Calu3 (cell line): ENCODE measurements at regions not wholly inside any gene's neighbourhood (a gene's known extent, or its start where the extent isn't known, plus 50 kb on each side); places are given as distances from the start of the nearest gene placed in this dataset.

Source experiments
- BruUV-seq: library from RNA; stranded (reverse); fragments of 400-500 nt; replicated peaks from 2 replicates; lab custom pipeline; 2021; lab: Mats Ljungman, UMichigan
- CTCF ChIA-PET: fragments of 300-600 bp; sonication (Branson Sonifier 250); formaldehyde crosslinking; loops from one replicate; lab custom pipeline; 2022; ENCODE audit warnings: antibody characterized with exemption; lab: Charles Lee
- DNase-seq: peaks from one replicate; pipeline ENCODE4 v3.0.0; 2022
- H3K27ac Mint-ChIP-seq: one replicate; pipeline ENCODE4 v1.8.0; 2022; ENCODE audit warnings: mixed read lengths; ENCODE audit not compliant: unreplicated experiment
- H3K27me3 Mint-ChIP-seq: one replicate; pipeline ENCODE4 v1.8.0; 2022; ENCODE audit warnings: mixed read lengths; ENCODE audit not compliant: unreplicated experiment
- H3K36me3 Mint-ChIP-seq: one replicate; pipeline ENCODE4 v1.8.0; 2022; ENCODE audit warnings: mild to moderate bottlenecking, moderate library complexity, mixed read lengths; ENCODE audit not compliant: insufficient read depth, unreplicated experiment
- H3K4me1 Mint-ChIP-seq: one replicate; pipeline ENCODE4 v1.8.0; 2022; ENCODE audit warnings: mild to moderate bottlenecking, low read depth, mixed read lengths; ENCODE audit not compliant: unreplicated experiment
- H3K4me3 Mint-ChIP-seq: one replicate; pipeline ENCODE4 v1.8.0; 2022; ENCODE audit warnings: mild to moderate bottlenecking, low read depth, moderate library complexity, mixed read lengths; ENCODE audit not compliant: unreplicated experiment
- H3K9me3 Mint-ChIP-seq: one replicate; pipeline ENCODE4 v1.8.0; 2022; ENCODE audit warnings: low read depth, mixed read lengths; ENCODE audit not compliant: unreplicated experiment
- CTCF ChIP-seq: fragments of 200-600 bp; IDR thresholded peaks from one replicate; pipeline ENCODE4 v1.8.0; 2022; ENCODE audit warnings: antibody characterized with exemption; ENCODE audit not compliant: unreplicated experiment
- intact Hi-C: fragments of 100-400 bp; cut with micrococcal nuclease; formaldehyde crosslinking; loops from one replicate; pipeline ENCODE4 v1.10.0; 2022; ENCODE audit not compliant: unreplicated experiment

GRCh38 chr5:110909415-110909814 lies 162.1 kb upstream of the TSLP start:
- H3K27me3 Mint-ChIP-seq, result no peaks in the 10 kb centered on the region
- intact Hi-C loops, result no loop called here
- H3K9me3 Mint-ChIP-seq, result no peaks in the 10 kb centered on the region
- H3K36me3 Mint-ChIP-seq, result no peaks in the 10 kb centered on the region
- no peak overlapping the region for H3K27ac Mint-ChIP-seq
- CTCF ChIA-PET, result no interaction called here
- no peak overlapping the region for H3K4me3 Mint-ChIP-seq
- no TSS peak for BruUV-seq
- TF ChIP-seq CTCF, result no peak
- no peak for DNase-seq
- H3K4me1 Mint-ChIP-seq, result peaks cover 6% of the 10 kb centered on the region

- CTCF ChIA-PET, result no interaction called here
Measured at GRCh38 chr5:110909950-110910349, 161.6 kb upstream of the TSLP start.

GRCh38 chr5:110913221-110913620 lies 158.3 kb upstream of the TSLP start:
- no TSS peak for BruUV-seq
- Mint-ChIP-seq H3K27me3 (no peaks in the 10 kb centered on the region), H3K4me3 (no peak overlapping the region), H3K4me1 (peaks cover 28% of the 10 kb centered on the region), H3K36me3 (no peaks in the 10 kb centered on the region), H3K9me3 (no peaks in the 10 kb centered on the region), H3K27ac (no peak overlapping the region)
- CTCF ChIA-PET, result no interaction called here
- no peak for DNase-seq
- intact Hi-C loops, result no loop called here
- no peak for TF ChIP-seq CTCF

More at GRCh38 chr5:110909950-110910349, 161.6 kb upstream of the TSLP start:
- Mint-ChIP-seq H3K27me3 (no peaks in the 10 kb centered on the region), H3K27ac (no peak overlapping the region), H3K4me3 (no peak overlapping the region), H3K4me1 (peaks cover 6% of the 10 kb centered on the region), H3K9me3 (no peaks in the 10 kb centered on the region), H3K36me3 (no peaks in the 10 kb centered on the region)
- DNase-seq, result no peak
- BruUV-seq, result no TSS peak
- no peak for TF ChIP-seq CTCF
- intact Hi-C loops, result no loop called here

- CTCF ChIA-PET, result interaction anchor here (0.6 kb wide), 1 partner anchor 16 kb away, joined by 3 read pairs; no protein-coding TSS in a partner anchor
- intact Hi-C loops, result no loop called here
- DNase-seq, result peak; percentile 21
- BruUV-seq, result no TSS peak
- Mint-ChIP-seq H3K4me1 (peaks cover 23% of the 10 kb centered on the region), H3K9me3 (no peaks in the 10 kb centered on the region), H3K27ac (no peak overlapping the region), H3K36me3 (no peaks in the 10 kb centered on the region), H3K27me3 (no peaks in the 10 kb centered on the region), H3K4me3 (no peak overlapping the region)
- no peak for TF ChIP-seq CTCF
Measured at GRCh38 chr5:110916381-110917049, 155.0 kb upstream of the TSLP start.
